Astrocyte (in vitro differentiated cells and primary cell): ENCODE measurements at regions not wholly inside any gene's neighbourhood (a gene's known extent, or its start where the extent isn't known, plus 50 kb on each side); places are given as distances from the start of the nearest gene placed in this dataset.

Experiments used
- EZH2 ChIP-seq: IDR thresholded peaks from 2 replicates; pipeline ENCODE4 v1.6.1; 2012; ENCODE audit warnings: mild to moderate bottlenecking, low read length, inconsistent platforms; ENCODE audit not compliant: insufficient read depth
- TF ChIP-seq, protein P1 (sequence below): IDR thresholded peaks from 2 replicates; pipeline ENCODE4 v1.5.1; 2011; ENCODE audit warnings: low read depth, mild to moderate bottlenecking, inconsistent platforms, low read length, moderate library complexity; ENCODE audit not compliant: insufficient read depth

DNA sequence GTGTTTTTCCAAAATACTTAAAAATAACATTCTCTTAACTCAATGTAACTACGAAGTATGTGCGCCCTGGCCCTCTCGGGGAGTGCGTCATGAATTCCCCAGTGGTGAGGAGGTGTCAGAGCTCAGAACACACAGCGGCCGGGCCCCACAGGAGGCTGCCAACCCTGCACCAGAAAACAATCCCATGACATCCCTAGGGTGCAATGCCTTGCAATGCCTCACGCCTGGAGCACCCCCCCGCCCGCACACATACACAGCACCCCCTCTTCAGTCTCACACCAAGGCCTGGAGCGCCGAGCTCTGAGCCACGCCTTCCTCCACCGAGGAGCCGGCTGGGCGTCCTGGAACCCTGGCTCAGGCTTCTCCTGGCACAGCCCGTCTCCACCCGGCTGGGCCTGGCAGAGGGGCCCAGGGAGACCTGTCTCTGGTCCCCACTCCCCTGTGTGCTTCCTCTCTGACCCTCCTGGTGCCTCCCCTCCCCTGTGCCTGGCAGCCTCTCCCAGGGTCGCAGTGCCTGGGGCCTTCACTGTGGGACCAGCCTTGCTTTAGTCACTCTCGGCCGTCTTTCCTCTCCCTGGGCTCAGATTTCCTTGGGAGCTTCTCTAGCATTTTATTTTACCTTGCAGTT is 108.2 kb upstream of the ADRA2C start:
- TF ChIP-seq, protein P1, sequence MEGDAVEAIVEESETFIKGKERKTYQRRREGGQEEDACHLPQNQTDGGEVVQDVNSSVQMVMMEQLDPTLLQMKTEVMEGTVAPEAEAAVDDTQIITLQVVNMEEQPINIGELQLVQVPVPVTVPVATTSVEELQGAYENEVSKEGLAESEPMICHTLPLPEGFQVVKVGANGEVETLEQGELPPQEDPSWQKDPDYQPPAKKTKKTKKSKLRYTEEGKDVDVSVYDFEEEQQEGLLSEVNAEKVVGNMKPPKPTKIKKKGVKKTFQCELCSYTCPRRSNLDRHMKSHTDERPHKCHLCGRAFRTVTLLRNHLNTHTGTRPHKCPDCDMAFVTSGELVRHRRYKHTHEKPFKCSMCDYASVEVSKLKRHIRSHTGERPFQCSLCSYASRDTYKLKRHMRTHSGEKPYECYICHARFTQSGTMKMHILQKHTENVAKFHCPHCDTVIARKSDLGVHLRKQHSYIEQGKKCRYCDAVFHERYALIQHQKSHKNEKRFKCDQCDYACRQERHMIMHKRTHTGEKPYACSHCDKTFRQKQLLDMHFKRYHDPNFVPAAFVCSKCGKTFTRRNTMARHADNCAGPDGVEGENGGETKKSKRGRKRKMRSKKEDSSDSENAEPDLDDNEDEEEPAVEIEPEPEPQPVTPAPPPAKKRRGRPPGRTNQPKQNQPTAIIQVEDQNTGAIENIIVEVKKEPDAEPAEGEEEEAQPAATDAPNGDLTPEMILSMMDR: no peak
- TF ChIP-seq EZH2: no peak
